K562 (cell line): ENCODE measurements at regions not wholly inside any gene's neighbourhood (a gene's known extent, or its start where the extent isn't known, plus 50 kb on each side); places are given as distances from the start of the nearest gene placed in this dataset.
A peak's percentile ranks its signal among the peaks of the same experiment; 100 is the strongest.
"Not testable (repeated sequence)": the region's sequence is repeated elsewhere in the genome, so short reads cannot be mapped to it uniquely, and the experiment has no call there.

Experiments used
- ATAC-seq: fragments of 200-7000 bp; cut with Tn5 transposase; 3 replicates; pipeline ENCODE4 v1.9.1; 2020; ENCODE audit warnings: moderate library complexity
- BruUV-seq: library from RNA; stranded (reverse); fragments of 400-500 nt; replicated peaks from 2 replicates; lab custom pipeline; 2021; lab: Mats Ljungman, UMichigan
- CTCF ChIA-PET: fragments of 300-600 bp; formaldehyde crosslinking; extraction: SDS; loops from one replicate; lab custom pipeline; 2021; ENCODE audit warnings: low intra/inter-chr PET ratio; lab: Yijun Ruan, JAX
- POLR2A ChIA-PET: fragments of 300-600, 350-650 bp; sonication (Branson Sonifier 250); formaldehyde crosslinking; extraction: SDS; loops from one replicate; lab custom pipeline; 2021; ENCODE audit warnings: antibody characterized with exemption, inconsistent platforms; lab: Yijun Ruan, JAX
- DNase-seq, 4 experiments: peaks; one replicate each; pipeline versions ENCODE4 v3.0.0 to v3.0.0-alpha.2; 2011 to 2018; ENCODE audit warnings: low spot score in 3 of 4, mixed read lengths in 3 of 4; ENCODE audit errors: extremely low read depth in 1 of 4
- FAIRE-seq: peaks from 2 replicates; lab custom pipeline; 2011; peaks lifted over from hg19 to GRCh38; lab: Jason Lieb, UNC
- H2AFZ ChIP-seq: 2 replicates; pipeline ENCODE4 v1.6.0; 2011; ENCODE audit warnings: low read depth, low read length, control low read depth, inconsistent platforms
- H3K27ac ChIP-seq: fragments of 200-600 bp; 3 replicates; pipeline ENCODE4 v1.8.0; 2011; ENCODE audit warnings: low read depth, mild to moderate bottlenecking, control low read depth, inconsistent platforms, low read length, moderate library complexity, mixed read lengths; ENCODE audit errors: extremely low read depth
- H3K27me3 ChIP-seq, 2 experiments: fragments of 300-600 bp in 1 of 2; 2 replicates in 1 of 2; 3 replicates in 1 of 2; pipeline versions ENCODE4 v1.6.0 to v1.8.0; 2011; ENCODE audit warnings: inconsistent platforms in 2 of 2, low read length in 2 of 2, mild to moderate bottlenecking in 1 of 2, mixed read lengths in 1 of 2, moderate library complexity in 1 of 2; ENCODE audit not compliant: control insufficient read depth in 2 of 2, insufficient read depth in 2 of 2
- H3K36me3 ChIP-seq: fragments of 300-600 bp; 3 replicates; pipeline ENCODE4 v1.8.0; 2011; ENCODE audit warnings: mild to moderate bottlenecking, low read length, inconsistent platforms; ENCODE audit not compliant: control insufficient read depth, insufficient read depth
- H3K4me1 ChIP-seq, 2 experiments: fragments of 200-600 bp in 1 of 2; replicated peaks in 1 of 2; 2 replicates in 1 of 2; 3 replicates in 1 of 2; pipeline versions ENCODE4 v1.5.1 to v1.8.0; 2011; ENCODE audit warnings: inconsistent platforms in 2 of 2, low read length in 2 of 2, mild to moderate bottlenecking in 1 of 2, mixed read lengths in 1 of 2, moderate library complexity in 1 of 2; ENCODE audit not compliant: control insufficient read depth in 2 of 2, insufficient read depth in 2 of 2
- H3K4me2 ChIP-seq: 2 replicates; pipeline ENCODE4 v1.6.1; 2011; ENCODE audit warnings: low read length, control low read depth, inconsistent platforms, mixed read lengths; ENCODE audit not compliant: insufficient read depth
- H3K4me3 ChIP-seq: fragments of 200-600 bp; sonication (generic), shearing (Covaris generic); 2 replicates; pipeline ENCODE4 v1.5.1; 2016; ENCODE audit warnings: control low read depth, inconsistent platforms
- H3K79me2 ChIP-seq: fragments of 200-600 bp; 3 replicates; pipeline ENCODE4 v1.8.0; 2011; ENCODE audit warnings: low read length, inconsistent platforms; ENCODE audit not compliant: control insufficient read depth, insufficient read depth
- H3K9ac ChIP-seq, 2 experiments: 2 replicates each; pipeline versions ENCODE4 v1.6.0 to v1.6.1; 2011; ENCODE audit warnings: low read depth in 2 of 2, low read length in 2 of 2, control low read depth in 1 of 2, inconsistent platforms in 1 of 2, mild to moderate bottlenecking in 1 of 2, mixed read lengths in 1 of 2; ENCODE audit not compliant: insufficient read depth in 1 of 2
- H3K9me1 ChIP-seq: one replicate; pipeline ENCODE4 v1.6.0; 2011; ENCODE audit warnings: inconsistent platforms, mild to moderate bottlenecking, low read length, moderate library complexity; ENCODE audit not compliant: control insufficient read depth, insufficient read depth
- H3K9me3 ChIP-seq: replicated peaks from 2 replicates; pipeline ENCODE4 v1.5.1; 2011; ENCODE audit warnings: low read depth, low read length, inconsistent platforms; ENCODE audit not compliant: control insufficient read depth, insufficient read depth
- H4K20me1 ChIP-seq: replicated peaks from 2 replicates; pipeline ENCODE4 v1.6.1; 2011; ENCODE audit warnings: low read length, inconsistent platforms, mixed read lengths; ENCODE audit not compliant: control insufficient read depth, insufficient read depth
- WGBS: fragments of 100-300 bp; shearing (Covaris generic); methylation state at CpG from one replicate; pipeline ENCODE4 v1.1.6; 2016; ENCODE audit warnings: low coverage, mixed read lengths; ENCODE audit not compliant: insufficient coverage; ENCODE audit errors: missing lambda C conversion rate; 5-methylcytosine and 5-hydroxymethylcytosine counted together
- in situ Hi-C: fragments of 300-500 bp; cut with MboI; formaldehyde crosslinking; loops from 4 replicates; pipeline ENCODE4 v1.15.0; 2018; ENCODE audit warnings: inconsistent platforms, mixed read lengths
- intact Hi-C: fragments of 100-400 bp; cut with micrococcal nuclease; formaldehyde crosslinking; loops from 2 replicates; pipeline ENCODE4 v1.14.2; 2022

DNA sequence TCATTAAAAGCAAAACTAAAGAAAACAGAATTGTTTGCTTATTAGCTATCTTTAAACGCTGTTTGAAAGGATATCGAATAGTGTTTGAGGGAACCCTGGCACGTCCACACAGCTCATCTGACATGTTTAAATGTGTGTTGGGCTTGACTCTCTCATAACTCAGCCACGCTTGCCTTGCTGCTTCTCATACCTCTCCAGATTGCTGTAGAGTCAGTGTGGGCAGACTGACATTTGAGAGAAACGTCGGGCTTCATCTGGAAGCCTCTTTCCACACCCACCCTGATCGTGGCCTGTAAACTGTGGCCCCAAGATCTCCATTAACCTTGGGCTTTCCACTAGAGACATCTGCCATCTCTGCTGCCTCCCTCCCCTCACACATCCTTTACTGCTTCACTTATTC lies 226.4 kb upstream of the PLGLB2 start:
- intact Hi-C loops, FAIRE-seq, H3K9me3 ChIP-seq, ATAC-seq, H3K9ac ChIP-seq, H3K27ac ChIP-seq, BruUV-seq, DNase-seq, H3K9me1 ChIP-seq, CTCF ChIA-PET, in situ Hi-C loops, H3K27me3 ChIP-seq, H3K36me3 ChIP-seq, H2AFZ ChIP-seq, H3K4me2 ChIP-seq, POLR2A ChIA-PET, H3K4me3 ChIP-seq, H4K20me1 ChIP-seq, H3K4me1 ChIP-seq: not testable (repeated sequence)
- WGBS, result 100% methylated on average over 1 of the region's 7 CpGs
- H3K79me2 ChIP-seq, result peaks cover 37% of the 10 kb centered on the region

DNA sequence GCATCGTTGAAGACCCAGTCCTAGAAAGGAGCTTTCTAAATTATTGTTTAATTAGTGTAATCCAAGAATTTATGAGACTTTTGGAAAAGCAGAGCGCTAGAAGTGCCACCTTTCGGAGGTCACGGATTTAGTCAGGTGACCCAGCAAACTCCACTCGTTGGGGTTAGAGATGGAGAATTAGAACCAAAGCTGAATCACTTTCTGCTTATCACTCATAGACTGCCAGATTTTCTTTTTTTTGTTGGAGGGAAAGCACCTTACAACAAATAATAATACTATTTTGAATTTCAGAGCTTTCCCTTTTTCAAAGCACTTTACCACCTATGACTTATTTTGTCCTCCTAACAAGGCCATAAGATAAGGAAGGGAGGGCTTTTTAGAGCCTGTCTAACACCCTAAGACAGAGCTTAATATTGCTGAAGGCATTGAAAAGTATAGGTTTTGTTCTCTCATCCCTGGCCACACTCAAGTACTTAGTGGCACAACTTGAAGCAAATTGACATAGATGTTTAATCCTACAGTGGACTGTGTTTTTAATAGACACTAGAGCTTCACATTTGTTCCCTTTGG lies 223.2 kb upstream of the PLGLB2 start:
- CTCF ChIA-PET, POLR2A ChIA-PET, ATAC-seq, H3K9me1 ChIP-seq, H3K4me3 ChIP-seq, DNase-seq, H3K36me3 ChIP-seq, H2AFZ ChIP-seq, H4K20me1 ChIP-seq, FAIRE-seq, H3K9me3 ChIP-seq, H3K27me3 ChIP-seq, H3K4me2 ChIP-seq, H3K9ac ChIP-seq, H3K27ac ChIP-seq, H3K4me1 ChIP-seq, intact Hi-C loops, BruUV-seq, in situ Hi-C loops: not testable (repeated sequence)
- WGBS, result no CpG with 5 or more reads among the region's 5 CpGs
- H3K79me2 ChIP-seq, result peaks cover 13% of the 10 kb centered on the region

GRCh38 chr2:87525497-87525991 lies 222.3 kb upstream of the PLGLB2 start:
- peaks cover 10% of the 10 kb centered on the region for H3K79me2 ChIP-seq
- CTCF ChIA-PET, intact Hi-C loops, POLR2A ChIA-PET, H3K4me3 ChIP-seq, H3K27me3 ChIP-seq, ATAC-seq, in situ Hi-C loops, H2AFZ ChIP-seq, H3K9me3 ChIP-seq, H3K9me1 ChIP-seq, H3K9ac ChIP-seq, BruUV-seq, H4K20me1 ChIP-seq, H3K27ac ChIP-seq, H3K4me1 ChIP-seq, FAIRE-seq, H3K4me2 ChIP-seq, H3K36me3 ChIP-seq, DNase-seq: not testable (repeated sequence)
- no CpG with 5 or more reads among the region's 5 CpGs for WGBS

GRCh38 chr2:87526258-87526657 lies 221.6 kb upstream of the PLGLB2 start:
- H4K20me1 ChIP-seq, POLR2A ChIA-PET, H3K9ac ChIP-seq, BruUV-seq, DNase-seq, H3K27ac ChIP-seq, in situ Hi-C loops, H3K4me3 ChIP-seq, H2AFZ ChIP-seq, H3K27me3 ChIP-seq, H3K4me1 ChIP-seq, H3K9me1 ChIP-seq, CTCF ChIA-PET, H3K79me2 ChIP-seq, intact Hi-C loops, H3K36me3 ChIP-seq, H3K4me2 ChIP-seq, H3K9me3 ChIP-seq: not testable (repeated sequence)
- no CpG with 5 or more reads among the region's 5 CpGs for WGBS
- FAIRE-seq (peak; percentile 73), ATAC-seq (peak; percentile 64)
